ENCODE measurements at regions not wholly inside any gene's neighbourhood (a gene's known extent, or its start where the extent isn't known, plus 50 kb on each side); places are given as distances from the start of the nearest gene placed in this dataset.

- TF ChIP-seq, protein P1, sequence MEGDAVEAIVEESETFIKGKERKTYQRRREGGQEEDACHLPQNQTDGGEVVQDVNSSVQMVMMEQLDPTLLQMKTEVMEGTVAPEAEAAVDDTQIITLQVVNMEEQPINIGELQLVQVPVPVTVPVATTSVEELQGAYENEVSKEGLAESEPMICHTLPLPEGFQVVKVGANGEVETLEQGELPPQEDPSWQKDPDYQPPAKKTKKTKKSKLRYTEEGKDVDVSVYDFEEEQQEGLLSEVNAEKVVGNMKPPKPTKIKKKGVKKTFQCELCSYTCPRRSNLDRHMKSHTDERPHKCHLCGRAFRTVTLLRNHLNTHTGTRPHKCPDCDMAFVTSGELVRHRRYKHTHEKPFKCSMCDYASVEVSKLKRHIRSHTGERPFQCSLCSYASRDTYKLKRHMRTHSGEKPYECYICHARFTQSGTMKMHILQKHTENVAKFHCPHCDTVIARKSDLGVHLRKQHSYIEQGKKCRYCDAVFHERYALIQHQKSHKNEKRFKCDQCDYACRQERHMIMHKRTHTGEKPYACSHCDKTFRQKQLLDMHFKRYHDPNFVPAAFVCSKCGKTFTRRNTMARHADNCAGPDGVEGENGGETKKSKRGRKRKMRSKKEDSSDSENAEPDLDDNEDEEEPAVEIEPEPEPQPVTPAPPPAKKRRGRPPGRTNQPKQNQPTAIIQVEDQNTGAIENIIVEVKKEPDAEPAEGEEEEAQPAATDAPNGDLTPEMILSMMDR (IDR thresholded peaks at IDR 0.05; ENCODE audit: low read length): no peak
- no peak for TF ChIP-seq EZH2 (optimal IDR thresholded peaks at IDR 0.05; ENCODE audit: low read depth, low read length)
Observed at GRCh38 chr9:11347437-11347836, 734.6 kb upstream of the PTPRD start.

Data from MM.1S (cell line).